ENCODE measurements at regions not wholly inside any gene's neighbourhood (a gene's known extent, or its start where the extent isn't known, plus 50 kb on each side); places are given as distances from the start of the nearest gene placed in this dataset.

GRCh38 chr6:156508126-156508525 is 269.1 kb upstream of the ARID1B start:
- Mint-ChIP-seq H3K9me3 (no peaks in the 10 kb centered on the region), H3K27ac (no peak overlapping the region), H3K36me3 (no peaks in the 10 kb centered on the region), H3K4me3 (no peak overlapping the region), H3K4me1 (peaks cover 0 to 5% (median 0%) of the 10 kb centered on the region in 7 donors), H3K27me3 (peaks cover 0 to 28% (median 13%) of the 10 kb centered on the region in 5 donors)
- no peak for DNase-seq
- H3K27me3 ChIP-seq (ENCODE audit: control insufficient read depth in 2 of 2, insufficient read depth in 2 of 2, low read length in 2 of 2) = no peaks in the 10 kb centered on the region
- no peak for ATAC-seq
- ChIA-PET POLR2A (no interaction called here), CTCF (no interaction called here)
- H3K9me3 ChIP-seq (ENCODE audit: control insufficient read depth in 2 of 3, low read length in 3 of 3) = no peaks in the 10 kb centered on the region
- no peak overlapping the region for H3K4me3 ChIP-seq (ENCODE audit: low read length)
- no peaks in the 10 kb centered on the region for H3K36me3 ChIP-seq (ENCODE audit: control insufficient read depth in 2 of 3, insufficient read depth in 3 of 3, low read length in 3 of 3)
- H3K4me1 ChIP-seq (ENCODE audit: control insufficient read depth in 2 of 2, insufficient read depth in 2 of 2, low read length in 2 of 2) = no peaks in the 10 kb centered on the region
- intact Hi-C loops (cut with micrococcal nuclease) = no loop called here
- no peak overlapping the region for H3K27ac ChIP-seq (ENCODE audit: low read depth, low read length)

- Mint-ChIP-seq H3K36me3 (no peaks in the 10 kb centered on the region), H3K4me3 (no peak overlapping the region), H3K4me1 (peaks cover 0 to 5% (median 0%) of the 10 kb centered on the region in 7 donors), H3K9me3 (peaks cover 0 to 1% (median 0%) of the 10 kb centered on the region in 11 donors), H3K27me3 (peaks cover 0 to 27% (median 13%) of the 10 kb centered on the region in 5 donors), H3K27ac (no peak overlapping the region)
- Histone ChIP-seq H3K4me3 (ENCODE audit: low read length) (no peak overlapping the region), H3K9me3 (ENCODE audit: control insufficient read depth in 2 of 3, low read length in 3 of 3) (no peaks in the 10 kb centered on the region), H3K27ac (ENCODE audit: low read depth, low read length) (no peak overlapping the region), H3K27me3 (ENCODE audit: control insufficient read depth in 2 of 2, insufficient read depth in 2 of 2, low read length in 2 of 2) (no peaks in the 10 kb centered on the region), H3K36me3 (ENCODE audit: control insufficient read depth in 2 of 3, insufficient read depth in 3 of 3, low read length in 3 of 3) (no peaks in the 10 kb centered on the region), H3K4me1 (ENCODE audit: control insufficient read depth in 2 of 2, insufficient read depth in 2 of 2, low read length in 2 of 2) (no peaks in the 10 kb centered on the region)
- ATAC-seq (no peak), DNase-seq (no peak)
- ChIA-PET POLR2A (no interaction called here), CTCF (no interaction called here)
- intact Hi-C loops (cut with micrococcal nuclease) = no loop called here
Observed at GRCh38 chr6:156507656-156508055, 269.5 kb upstream of the ARID1B start.

- H3K4me3 ChIP-seq (ENCODE audit: low read length) = no peak overlapping the region
- H3K27ac ChIP-seq (ENCODE audit: low read depth, low read length) = no peak overlapping the region
- POLR2A ChIA-PET = no interaction called here
- no peaks in the 10 kb centered on the region for H3K9me3 ChIP-seq (ENCODE audit: control insufficient read depth in 2 of 3, low read length in 3 of 3)
- no peaks in the 10 kb centered on the region for H3K27me3 ChIP-seq (ENCODE audit: control insufficient read depth in 2 of 2, insufficient read depth in 2 of 2, low read length in 2 of 2)
- peaks cover 0 to 5% (median 0%) of the 10 kb centered on the region in 11 donors for H3K9me3 Mint-ChIP-seq
- peaks cover 0 to 5% (median 0%) of the 10 kb centered on the region in 7 donors for H3K4me1 Mint-ChIP-seq
- H3K36me3 Mint-ChIP-seq = no peaks in the 10 kb centered on the region
- H3K4me1 ChIP-seq (ENCODE audit: control insufficient read depth in 2 of 2, insufficient read depth in 2 of 2, low read length in 2 of 2) = no peaks in the 10 kb centered on the region
- CTCF ChIA-PET = no interaction called here
- no peak for ATAC-seq
- no peak overlapping the region for H3K4me3 Mint-ChIP-seq
- H3K27ac Mint-ChIP-seq = no peak overlapping the region
- peaks cover 0 to 24% (median 10%) of the 10 kb centered on the region in 5 donors for H3K27me3 Mint-ChIP-seq
- intact Hi-C loops (cut with micrococcal nuclease) = no loop called here
- no peak for DNase-seq
- no peaks in the 10 kb centered on the region for H3K36me3 ChIP-seq (ENCODE audit: control insufficient read depth in 2 of 3, insufficient read depth in 3 of 3, low read length in 3 of 3)
Observed at GRCh38 chr6:156507106-156507505, 270.1 kb upstream of the ARID1B start.

DNA sequence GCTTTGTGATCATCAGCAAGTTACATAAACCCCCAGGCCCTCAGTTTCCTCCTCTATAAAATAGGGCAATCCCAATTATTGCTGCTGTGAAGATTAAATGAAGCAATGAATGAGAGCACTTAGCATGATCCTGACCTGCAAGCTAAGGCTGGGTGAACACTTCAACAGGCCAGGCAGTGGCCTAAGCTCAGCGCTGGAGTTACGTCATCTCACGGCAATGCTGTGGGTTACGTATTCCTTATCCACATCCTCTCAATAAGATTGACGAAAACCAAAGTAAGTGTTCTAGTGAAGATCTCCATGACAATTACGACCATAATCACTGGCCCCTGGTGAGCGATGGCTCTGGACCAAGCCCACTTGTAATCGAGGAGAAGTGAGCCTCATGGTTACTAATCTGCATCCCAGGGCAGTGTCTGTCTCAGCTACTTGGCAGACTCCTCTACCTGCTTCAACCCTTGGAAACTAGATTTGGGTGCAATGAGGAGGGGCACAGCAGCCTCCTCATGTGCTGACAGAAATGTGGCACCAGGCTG is 274.1 kb upstream of the ARID1B start:
- Histone ChIP-seq H3K4me1 (ENCODE audit: control insufficient read depth in 2 of 2, insufficient read depth in 2 of 2, low read length in 2 of 2) (no peaks in the 10 kb centered on the region), H3K36me3 (ENCODE audit: control insufficient read depth in 2 of 3, insufficient read depth in 3 of 3, low read length in 3 of 3) (no peaks in the 10 kb centered on the region), H3K27ac (ENCODE audit: low read depth, low read length) (no peak overlapping the region), H3K27me3 (ENCODE audit: control insufficient read depth in 2 of 2, insufficient read depth in 2 of 2, low read length in 2 of 2) (no peaks in the 10 kb centered on the region), H3K4me3 (ENCODE audit: low read length) (no peak overlapping the region), H3K9me3 (ENCODE audit: control insufficient read depth in 2 of 3, low read length in 3 of 3) (no peaks in the 10 kb centered on the region)
- Mint-ChIP-seq H3K4me1 (peaks cover 0 to 1% (median 0%) of the 10 kb centered on the region in 7 donors), H3K9me3 (peaks cover 0 to 9% (median 1%) of the 10 kb centered on the region in 11 donors), H3K27me3 (peaks cover 0 to 5% (median 2%) of the 10 kb centered on the region in 5 donors), H3K4me3 (no peak overlapping the region), H3K36me3 (peaks cover 0 to 4% (median 0%) of the 10 kb centered on the region in 5 donors), H3K27ac (no peak overlapping the region)
- ATAC-seq (no peak), DNase-seq (no peak)
- ChIA-PET CTCF (no interaction called here), POLR2A (no interaction called here)
- intact Hi-C loops (cut with micrococcal nuclease) = no loop called here

DNA sequence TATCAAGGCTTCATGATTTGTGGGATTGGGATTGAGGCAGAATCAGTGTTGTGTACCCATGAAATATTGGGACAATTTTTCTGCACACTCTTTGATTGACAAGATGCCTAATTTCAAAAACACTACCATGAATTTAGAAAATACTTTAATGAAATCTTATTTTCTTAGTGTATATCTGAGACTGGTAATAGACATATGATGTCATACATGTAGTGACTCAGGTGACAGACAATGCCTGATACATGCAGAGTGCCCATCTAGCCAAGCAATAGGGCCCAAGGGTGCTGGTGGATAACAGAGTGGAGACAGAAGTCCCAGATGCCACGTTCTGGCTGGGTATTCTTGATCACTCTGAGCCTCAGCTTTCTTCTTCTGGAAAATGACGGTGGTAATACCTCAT is 279.6 kb upstream of the ARID1B start:
- no peak overlapping the region for H3K4me3 ChIP-seq (ENCODE audit: low read length)
- H3K9me3 ChIP-seq (ENCODE audit: control insufficient read depth in 2 of 3, low read length in 3 of 3) = no peaks in the 10 kb centered on the region
- H3K9me3 Mint-ChIP-seq = peaks cover 0 to 9% (median 1%) of the 10 kb centered on the region in 11 donors
- H3K36me3 Mint-ChIP-seq = peaks cover 0 to 4% (median 0%) of the 10 kb centered on the region in 5 donors
- POLR2A ChIA-PET = no interaction called here
- no peak overlapping the region for H3K27ac Mint-ChIP-seq
- H3K27me3 Mint-ChIP-seq = peaks cover 0 to 5% (median 0%) of the 10 kb centered on the region in 5 donors
- no peak overlapping the region for H3K4me3 Mint-ChIP-seq
- H3K27ac ChIP-seq (ENCODE audit: low read depth, low read length) = no peak overlapping the region
- DNase-seq (no peak), ATAC-seq (no peak)
- peaks cover 0 to 1% (median 0%) of the 10 kb centered on the region in 7 donors for H3K4me1 Mint-ChIP-seq
- no peaks in the 10 kb centered on the region for H3K27me3 ChIP-seq (ENCODE audit: control insufficient read depth in 2 of 2, insufficient read depth in 2 of 2, low read length in 2 of 2)
- no peaks in the 10 kb centered on the region for H3K4me1 ChIP-seq (ENCODE audit: control insufficient read depth in 2 of 2, insufficient read depth in 2 of 2, low read length in 2 of 2)
- CTCF ChIA-PET = no interaction called here
- H3K36me3 ChIP-seq (ENCODE audit: control insufficient read depth in 2 of 3, insufficient read depth in 3 of 3, low read length in 3 of 3) = no peaks in the 10 kb centered on the region
- intact Hi-C loops (cut with micrococcal nuclease) = no loop called here

DNA sequence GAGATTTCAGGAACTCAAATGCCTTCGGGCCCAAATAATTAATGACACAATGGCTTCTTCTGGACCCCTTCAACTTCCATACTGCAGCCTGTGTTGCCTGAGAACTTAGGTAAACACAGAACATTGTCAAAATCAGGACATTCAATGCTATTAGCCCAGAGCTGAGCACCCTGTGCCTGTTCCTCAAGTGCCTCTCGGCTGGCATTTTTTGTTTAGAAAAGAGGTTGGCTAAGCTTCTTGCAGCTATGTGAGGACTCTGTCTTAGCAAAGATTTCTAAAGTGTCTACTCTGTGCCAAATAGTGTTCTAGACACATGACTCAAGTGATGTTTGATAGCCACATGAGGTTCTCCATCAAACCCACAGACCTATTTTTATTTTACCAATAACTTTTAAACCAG is 289.3 kb upstream of the ARID1B start:
- H3K36me3 Mint-ChIP-seq = peaks cover 0 to 6% (median 4%) of the 10 kb centered on the region in 5 donors
- ATAC-seq = no peak

DNA sequence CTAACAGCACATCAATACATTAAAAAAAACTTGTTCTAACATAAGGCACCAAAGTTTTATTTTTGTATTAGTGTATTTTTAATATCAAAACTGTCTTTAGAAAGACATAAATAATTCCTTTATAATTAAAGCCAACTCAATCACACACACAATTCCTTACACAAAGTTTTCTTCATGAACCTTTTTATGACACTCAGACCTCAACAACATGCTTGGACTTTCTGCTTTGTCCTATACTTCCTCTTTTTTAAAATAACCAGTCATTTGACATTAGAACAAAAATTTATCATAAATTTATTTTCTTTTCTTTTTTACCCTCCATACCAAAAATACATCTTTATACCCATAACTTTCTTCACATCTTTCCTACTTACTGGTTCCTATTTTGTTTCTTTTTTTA is 292.0 kb upstream of the ARID1B start:
- H3K4me1 Mint-ChIP-seq = no peaks in the 10 kb centered on the region
- H3K27ac Mint-ChIP-seq = no peak overlapping the region

More for the DNA sequence above, 289.3 kb upstream of the ARID1B start:
- Mint-ChIP-seq H3K9me3 (peaks cover 0 to 21% (median 4%) of the 10 kb centered on the region in 11 donors), H3K27ac (no peak overlapping the region), H3K4me3 (no peak overlapping the region), H3K4me1 (no peaks in the 10 kb centered on the region), H3K27me3 (no peaks in the 10 kb centered on the region)
- Histone ChIP-seq H3K4me1 (ENCODE audit: control insufficient read depth in 2 of 2, insufficient read depth in 2 of 2, low read length in 2 of 2) (no peaks in the 10 kb centered on the region), H3K4me3 (ENCODE audit: low read length) (no peak overlapping the region), H3K27me3 (ENCODE audit: control insufficient read depth in 2 of 2, insufficient read depth in 2 of 2, low read length in 2 of 2) (no peaks in the 10 kb centered on the region), H3K9me3 (ENCODE audit: control insufficient read depth in 2 of 3, low read length in 3 of 3) (no peaks in the 10 kb centered on the region), H3K27ac (ENCODE audit: low read depth, low read length) (no peak overlapping the region), H3K36me3 (ENCODE audit: control insufficient read depth in 2 of 3, insufficient read depth in 3 of 3, low read length in 3 of 3) (no peaks in the 10 kb centered on the region)
- ChIA-PET POLR2A (no interaction called here), CTCF (no interaction called here)
- no peak for DNase-seq
- intact Hi-C loops (cut with micrococcal nuclease) = no loop called here

More for the DNA sequence above, 292.0 kb upstream of the ARID1B start:
- H3K4me3 ChIP-seq (ENCODE audit: low read length) = no peak overlapping the region
- intact Hi-C loops (cut with micrococcal nuclease) = no loop called here
- Mint-ChIP-seq H3K27me3 (no peaks in the 10 kb centered on the region), H3K4me3 (no peak overlapping the region), H3K36me3 (peaks cover 0 to 6% (median 4%) of the 10 kb centered on the region in 5 donors), H3K9me3 (peaks cover 0 to 25% (median 2%) of the 10 kb centered on the region in 11 donors)
- H3K4me1 ChIP-seq (ENCODE audit: control insufficient read depth in 2 of 2, insufficient read depth in 2 of 2, low read length in 2 of 2) = no peaks in the 10 kb centered on the region
- H3K9me3 ChIP-seq (ENCODE audit: control insufficient read depth in 2 of 3, low read length in 3 of 3) = no peaks in the 10 kb centered on the region
- no peak overlapping the region for H3K27ac ChIP-seq (ENCODE audit: low read depth, low read length)
- no peaks in the 10 kb centered on the region for H3K36me3 ChIP-seq (ENCODE audit: control insufficient read depth in 2 of 3, insufficient read depth in 3 of 3, low read length in 3 of 3)
- ChIA-PET CTCF (no interaction called here), POLR2A (no interaction called here)
- no peaks in the 10 kb centered on the region for H3K27me3 ChIP-seq (ENCODE audit: control insufficient read depth in 2 of 2, insufficient read depth in 2 of 2, low read length in 2 of 2)
- DNase-seq (no peak), ATAC-seq (no peak)

Measured in naive thymus-derived CD4-positive, alpha-beta T cell (primary cell).